Esophagus squamous epithelium (tissue), 5 donors: ENCODE measurements at regions not wholly inside any gene's neighbourhood (a gene's known extent, or its start where the extent isn't known, plus 50 kb on each side); places are given as distances from the start of the nearest gene placed in this dataset.

Source experiments
- DNase-seq: peaks from one replicate; lab custom pipeline; 2025; lab: John Stamatoyannopoulos, UW
- H3K27ac ChIP-seq, 4 donors: fragments of 200-600 bp; sonication (generic); one replicate each; pipeline ENCODE4 v1.5.1; 2016 to 2019; ENCODE audit warnings: mild to moderate bottlenecking in 1 of 4
- H3K27me3 ChIP-seq, 4 donors: fragments of 200-600 bp; sonication (generic); 1 replicate in 3 of 4; 2 replicates in 1 of 4; pipeline versions ENCODE4 v1.5.1 to v1.6.0; 2017 to 2021; ENCODE audit warnings: antibody characterized with exemption in 1 of 4
- H3K36me3 ChIP-seq, 3 donors: fragments of 200-600 bp; sonication (generic); one replicate each; pipeline ENCODE4 v1.5.1; 2016 to 2019
- H3K4me1 ChIP-seq, 3 donors: fragments of 200-600 bp; sonication (generic); one replicate each; pipeline ENCODE4 v1.5.1; 2017 to 2019
- H3K4me3 ChIP-seq, 4 donors: fragments of 200-600 bp; sonication (generic); 1 replicate in 3 of 4; 2 replicates in 1 of 4; pipeline ENCODE4 v1.5.1; 2016 to 2019; ENCODE audit warnings: mild to moderate bottlenecking in 2 of 4, moderate library complexity in 1 of 4
- H3K9me3 ChIP-seq, 3 donors: fragments of 200-600 bp; sonication (generic); one replicate each; pipeline ENCODE4 v1.5.1; 2016 to 2019
- POLR2A ChIP-seq, 4 donors: fragments of 450-650 bp; IDR thresholded peaks; one replicate each; pipeline ENCODE4 v1.6.1; 2017; ENCODE audit warnings: antibody characterized with exemption in 4 of 4, mild to moderate bottlenecking in 4 of 4, moderate library complexity in 3 of 4
- WGBS, 2 donors: methylation state at CpG; one replicate each; pipeline ENCODE4 v1.1.5; 2018; 5-methylcytosine and 5-hydroxymethylcytosine counted together
- intact Hi-C: fragments of 100-400 bp; cut with DNase I; formaldehyde crosslinking; loops from one replicate; pipeline ENCODE4 v1.15.0; 2022
- TF ChIP-seq, protein P1 (sequence below), 6 experiments: fragments of 450-650 bp in 4 of 6; fragments of 200-600 bp in 2 of 6; sonication (generic) in 2 of 6; IDR thresholded peaks; one replicate each; pipeline ENCODE4 v1.5.1; 2016 to 2019; ENCODE audit warnings: antibody characterized with exemption in 6 of 6, mild to moderate bottlenecking in 4 of 6, moderate library complexity in 4 of 6
- donor health status: DM: yes; HTN: yes; CAD: no.

- H3K4me1 ChIP-seq, result no peaks in the 10 kb centered on the region
- H3K4me3 ChIP-seq, result no peak overlapping the region
- no peaks in the 10 kb centered on the region for H3K9me3 ChIP-seq
- 67 to 69% methylated on average over 2 of the region's 2 CpGs for WGBS, 2 donors
- TF ChIP-seq, protein P1, sequence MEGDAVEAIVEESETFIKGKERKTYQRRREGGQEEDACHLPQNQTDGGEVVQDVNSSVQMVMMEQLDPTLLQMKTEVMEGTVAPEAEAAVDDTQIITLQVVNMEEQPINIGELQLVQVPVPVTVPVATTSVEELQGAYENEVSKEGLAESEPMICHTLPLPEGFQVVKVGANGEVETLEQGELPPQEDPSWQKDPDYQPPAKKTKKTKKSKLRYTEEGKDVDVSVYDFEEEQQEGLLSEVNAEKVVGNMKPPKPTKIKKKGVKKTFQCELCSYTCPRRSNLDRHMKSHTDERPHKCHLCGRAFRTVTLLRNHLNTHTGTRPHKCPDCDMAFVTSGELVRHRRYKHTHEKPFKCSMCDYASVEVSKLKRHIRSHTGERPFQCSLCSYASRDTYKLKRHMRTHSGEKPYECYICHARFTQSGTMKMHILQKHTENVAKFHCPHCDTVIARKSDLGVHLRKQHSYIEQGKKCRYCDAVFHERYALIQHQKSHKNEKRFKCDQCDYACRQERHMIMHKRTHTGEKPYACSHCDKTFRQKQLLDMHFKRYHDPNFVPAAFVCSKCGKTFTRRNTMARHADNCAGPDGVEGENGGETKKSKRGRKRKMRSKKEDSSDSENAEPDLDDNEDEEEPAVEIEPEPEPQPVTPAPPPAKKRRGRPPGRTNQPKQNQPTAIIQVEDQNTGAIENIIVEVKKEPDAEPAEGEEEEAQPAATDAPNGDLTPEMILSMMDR (IDR thresholded peaks at IDR 0.05), result no peak
- no peak for TF ChIP-seq POLR2A (IDR thresholded peaks at IDR 0.05)
- H3K27ac ChIP-seq, result no peak overlapping the region
- no peak for DNase-seq
- no peaks in the 10 kb centered on the region for H3K36me3 ChIP-seq
- no peaks in the 10 kb centered on the region for H3K27me3 ChIP-seq
- intact Hi-C loops, result no loop called here
Measured at GRCh38 chr4:12221031-12221430, 792.3 kb upstream of the HS3ST1 start.

GRCh38 chr4:12211636-12212035 is 782.9 kb upstream of the HS3ST1 start:
- Histone ChIP-seq H3K27ac (no peak overlapping the region), H3K4me1 (no peaks in the 10 kb centered on the region), H3K9me3 (no peaks in the 10 kb centered on the region), H3K4me3 (no peak overlapping the region), H3K36me3 (no peaks in the 10 kb centered on the region), H3K27me3 (no peaks in the 10 kb centered on the region)
- DNase-seq, result no peak
- intact Hi-C loops, result no loop called here
- no peak for TF ChIP-seq POLR2A (IDR thresholded peaks at IDR 0.05)
- TF ChIP-seq, protein P1 (IDR thresholded peaks at IDR 0.05), result no peak
- WGBS, 2 donors, result 60 to 61% methylated on average over 7 of the region's 7 CpGs

GRCh38 chr4:12207396-12207795 is 778.7 kb upstream of the HS3ST1 start:
- intact Hi-C loops, result no loop called here
- Histone ChIP-seq H3K27me3 (no peaks in the 10 kb centered on the region), H3K4me1 (no peaks in the 10 kb centered on the region), H3K9me3 (no peaks in the 10 kb centered on the region), H3K4me3 (no peak overlapping the region), H3K36me3 (no peaks in the 10 kb centered on the region), H3K27ac (no peak overlapping the region)
- TF ChIP-seq, protein P1 (IDR thresholded peaks at IDR 0.05), result no peak
- no peak for TF ChIP-seq POLR2A (IDR thresholded peaks at IDR 0.05)
- 83 to 97% methylated on average over 3 of the region's 3 CpGs for WGBS, 2 donors
- no peak for DNase-seq

- Histone ChIP-seq H3K9me3 (no peaks in the 10 kb centered on the region), H3K27ac (no peak overlapping the region), H3K27me3 (no peaks in the 10 kb centered on the region), H3K4me3 (no peak overlapping the region), H3K4me1 (no peaks in the 10 kb centered on the region), H3K36me3 (no peaks in the 10 kb centered on the region)
- no peak for DNase-seq
- WGBS, 2 donors, result 76 to 83% methylated on average over 3 to 4 of the region's 4 CpGs
- intact Hi-C loops, result no loop called here
- TF ChIP-seq, protein P1 (IDR thresholded peaks at IDR 0.05), result no peak
- no peak for TF ChIP-seq POLR2A (IDR thresholded peaks at IDR 0.05)
Measured at GRCh38 chr4:12206091-12206490, 777.4 kb upstream of the HS3ST1 start.

GRCh38 chr4:12203945-12204344 is 775.3 kb upstream of the HS3ST1 start:
- TF ChIP-seq POLR2A (IDR thresholded peaks at IDR 0.05), result no peak
- TF ChIP-seq, protein P1 (IDR thresholded peaks at IDR 0.05), result no peak
- WGBS, 2 donors, result 66 to 71% methylated on average over 4 of the region's 4 CpGs
- Histone ChIP-seq H3K4me1 (no peaks in the 10 kb centered on the region), H3K36me3 (no peaks in the 10 kb centered on the region), H3K27me3 (no peaks in the 10 kb centered on the region), H3K4me3 (no peak overlapping the region), H3K27ac (no peak overlapping the region), H3K9me3 (no peaks in the 10 kb centered on the region)
- no peak for DNase-seq
- intact Hi-C loops, result no loop called here
